Chondrocyte (in vitro differentiated cells): ENCODE measurements at regions not wholly inside any gene's neighbourhood (a gene's known extent, or its start where the extent isn't known, plus 50 kb on each side); places are given as distances from the start of the nearest gene placed in this dataset.

Experiments used
- DNase-seq: peaks from one replicate; pipeline ENCODE4 v3.0.0; 2021; ENCODE audit warnings: mixed read lengths, low spot score
- H3K27ac Mint-ChIP-seq: one replicate; pipeline ENCODE4 v1.8.0; 2021; ENCODE audit warnings: mild to moderate bottlenecking, moderate library complexity, mixed read lengths; ENCODE audit not compliant: unreplicated experiment
- H3K27me3 Mint-ChIP-seq: 2 replicates; pipeline ENCODE4 v1.8.0; 2021; ENCODE audit warnings: low read depth, mixed read lengths
- H3K36me3 Mint-ChIP-seq: 2 replicates; pipeline ENCODE4 v1.8.0; 2021; ENCODE audit warnings: low read depth, mixed read lengths
- H3K4me1 Mint-ChIP-seq: 2 replicates; pipeline ENCODE4 v1.8.0; 2021; ENCODE audit warnings: low read depth, mild to moderate bottlenecking, mixed read lengths
- H3K4me3 Mint-ChIP-seq: one replicate; pipeline ENCODE4 v1.8.0; 2021; ENCODE audit warnings: mild to moderate bottlenecking, moderate library complexity, mixed read lengths; ENCODE audit not compliant: unreplicated experiment
- H3K9me3 Mint-ChIP-seq: 2 replicates; pipeline ENCODE4 v1.8.0; 2021; ENCODE audit warnings: low read depth, mixed read lengths
- CTCF ChIP-seq: fragments of 200-600 bp; sonication (generic); IDR thresholded peaks from 2 replicates; pipeline ENCODE4 v1.5.0; 2021; ENCODE audit warnings: antibody characterized with exemption, mild to moderate bottlenecking, moderate library complexity

GRCh38 chr9:106400950-106401349, 462.0 kb upstream of the ZNF462 start:
- H3K27me3 Mint-ChIP-seq: no peaks in the 10 kb centered on the region
- H3K4me3 Mint-ChIP-seq: no peak overlapping the region
- no peak for DNase-seq
- peaks cover 9% of the 10 kb centered on the region for H3K4me1 Mint-ChIP-seq
- H3K36me3 Mint-ChIP-seq: no peaks in the 10 kb centered on the region
- no peaks in the 10 kb centered on the region for H3K9me3 Mint-ChIP-seq
- H3K27ac Mint-ChIP-seq: no peak overlapping the region
- TF ChIP-seq CTCF: no peak

GRCh38 chr9:106403081-106403480, 459.9 kb upstream of the ZNF462 start:
- H3K27ac Mint-ChIP-seq: no peak overlapping the region
- H3K27me3 Mint-ChIP-seq: no peaks in the 10 kb centered on the region
- TF ChIP-seq CTCF: no peak
- peaks cover 17% of the 10 kb centered on the region for H3K4me1 Mint-ChIP-seq
- no peak for DNase-seq
- no peak overlapping the region for H3K4me3 Mint-ChIP-seq
- no peaks in the 10 kb centered on the region for H3K36me3 Mint-ChIP-seq
- no peaks in the 10 kb centered on the region for H3K9me3 Mint-ChIP-seq

GRCh38 chr9:106404137-106404536, 458.8 kb upstream of the ZNF462 start:
- no peak overlapping the region for H3K27ac Mint-ChIP-seq
- H3K4me3 Mint-ChIP-seq: no peak overlapping the region
- no peaks in the 10 kb centered on the region for H3K9me3 Mint-ChIP-seq
- no peaks in the 10 kb centered on the region for H3K27me3 Mint-ChIP-seq
- no peak for TF ChIP-seq CTCF
- no peaks in the 10 kb centered on the region for H3K36me3 Mint-ChIP-seq
- DNase-seq: no peak
- peaks cover 17% of the 10 kb centered on the region for H3K4me1 Mint-ChIP-seq

- H3K4me1 Mint-ChIP-seq: peaks cover 17% of the 10 kb centered on the region
- no peaks in the 10 kb centered on the region for H3K36me3 Mint-ChIP-seq
- TF ChIP-seq CTCF: no peak
- H3K27ac Mint-ChIP-seq: peak overlapping the region; percentile 30
- no peak for DNase-seq
- H3K27me3 Mint-ChIP-seq: no peaks in the 10 kb centered on the region
- H3K4me3 Mint-ChIP-seq: no peak overlapping the region
- no peaks in the 10 kb centered on the region for H3K9me3 Mint-ChIP-seq
Observed at GRCh38 chr9:106405871-106406435, 457.0 kb upstream of the ZNF462 start.

GRCh38 chr9:106414042-106414441, 448.9 kb upstream of the ZNF462 start:
- no peak overlapping the region for H3K27ac Mint-ChIP-seq
- H3K36me3 Mint-ChIP-seq: no peaks in the 10 kb centered on the region
- no peak overlapping the region for H3K4me3 Mint-ChIP-seq
- no peaks in the 10 kb centered on the region for H3K27me3 Mint-ChIP-seq
- TF ChIP-seq CTCF: no peak
- H3K4me1 Mint-ChIP-seq: peaks cover 12% of the 10 kb centered on the region
- DNase-seq: no peak
- H3K9me3 Mint-ChIP-seq: no peaks in the 10 kb centered on the region
